K562 (cell line): ENCODE measurements at regions not wholly inside any gene's neighbourhood (a gene's known extent, or its start where the extent isn't known, plus 50 kb on each side); places are given as distances from the start of the nearest gene placed in this dataset.
A peak's percentile ranks its signal among the peaks of the same experiment; 100 is the strongest.

ENCODE experiments used
- C11orf30 ChIP-seq: fragments of 450-650 bp; IDR thresholded peaks from 2 replicates; pipeline ENCODE4 v1.6.1; 2016; ENCODE audit warnings: low read depth, mild to moderate bottlenecking
- CEBPB ChIP-seq: fragments of 450-650 bp; IDR thresholded peaks from 2 replicates; pipeline ENCODE4 v1.6.1; 2016; ENCODE audit warnings: missing genetic modification characterization, missing compliant biosample characterization
- CEBPG ChIP-seq, 3 experiments: fragments of 200-800 bp in 1 of 3; sonication (Bioruptor generic) in 1 of 3; sonication (generic) in 1 of 3; formaldehyde crosslinking in 1 of 3; IDR thresholded peaks in 2 of 3; conservative IDR thresholded peaks in 1 of 3; 2 replicates each; pipeline versions ENCODE4 v1.6.1 to v1.8.0; 2016 to 2022; ENCODE audit warnings: missing compliant biosample characterization in 2 of 3, missing genetic modification characterization in 2 of 3, mild to moderate bottlenecking in 1 of 3, missing genetic modification reagents in 1 of 3
- HNRNPH1 ChIP-seq: fragments of 200-400 bp; formaldehyde crosslinking; optimal IDR thresholded peaks from 2 replicates; pipeline ENCODE3; 2017; ENCODE audit warnings: low read depth, mild to moderate bottlenecking, low read length, moderate library complexity
- IRF2 ChIP-seq: sonication (generic); formaldehyde crosslinking; IDR thresholded peaks from 2 replicates; pipeline ENCODE4 v1.8.1; 2022; ENCODE audit warnings: mild to moderate bottlenecking, missing genetic modification reagents
- KLF13 ChIP-seq: fragments of 450-650 bp; IDR thresholded peaks from 2 replicates; pipeline ENCODE4 v1.6.1; 2016; ENCODE audit warnings: missing genetic modification characterization, low read depth, mild to moderate bottlenecking, missing compliant biosample characterization, moderate library complexity, borderline replicate concordance
- NR4A1 ChIP-seq, 2 experiments: fragments of 250-450 bp in 1 of 2; fragments of 450-650 bp in 1 of 2; sonication (Bioruptor Pico) in 1 of 2; IDR thresholded peaks; 2 replicates each; pipeline versions ENCODE4 v1.4.0 to v1.6.1; 2016 to 2020; ENCODE audit warnings: mild to moderate bottlenecking in 2 of 2, missing compliant biosample characterization in 1 of 2, missing genetic modification characterization in 1 of 2, moderate library complexity in 1 of 2
- POLR2H ChIP-seq: IDR thresholded peaks from 2 replicates; pipeline ENCODE4 v1.6.1; 2016; ENCODE audit warnings: missing genetic modification characterization, low read depth, mild to moderate bottlenecking, control low read depth, missing compliant biosample characterization, moderate library complexity
- RNF2 ChIP-seq: sonication (generic); IDR thresholded peaks from 2 replicates; pipeline ENCODE4 v1.6.1; 2016
- SMARCA5 ChIP-seq: fragments of 450-650 bp; IDR thresholded peaks from 2 replicates; pipeline ENCODE4 v1.6.1; 2016
- WHSC1 ChIP-seq: IDR thresholded peaks from one replicate; pipeline ENCODE4 v1.6.1; 2012; ENCODE audit warnings: low read length, control low read depth, inconsistent platforms
- YY1 ChIP-seq, 3 experiments: IDR thresholded peaks; 2 replicates each; pipeline ENCODE4 v1.6.1; 2011; ENCODE audit warnings: low read length in 2 of 3, mild to moderate bottlenecking in 2 of 3, moderate library complexity in 2 of 3, borderline replicate concordance in 1 of 3, control low read depth in 1 of 3, low read depth in 1 of 3; ENCODE audit not compliant: insufficient read depth in 3 of 3, insufficient replicate concordance in 2 of 3, control insufficient read depth in 1 of 3, insufficient read length in 1 of 3; ENCODE audit errors: extremely low read depth in 1 of 3
- ZNF175 ChIP-seq: fragments of 200-800 bp; sonication (Bioruptor generic); IDR thresholded peaks from 2 replicates; pipeline ENCODE4 v1.6.1; 2016; ENCODE audit warnings: low read depth, mild to moderate bottlenecking, missing genetic modification characterization, missing compliant biosample characterization
- ZNF778 ChIP-seq: fragments of 450-650 bp; formaldehyde crosslinking; IDR thresholded peaks from 2 replicates; pipeline ENCODE4 v1.4.0; 2020; ENCODE audit warnings: mild to moderate bottlenecking, moderate library complexity
- TF ChIP-seq, protein P1 (sequence below): fragments of 150-350 bp; IDR thresholded peaks from 2 replicates; pipeline ENCODE4 v1.6.1; 2014; ENCODE audit warnings: low read depth, mild to moderate bottlenecking, low read length, borderline replicate concordance
- TF ChIP-seq, protein P2 (sequence below): sonication (generic); formaldehyde crosslinking; IDR thresholded peaks from 2 replicates; pipeline ENCODE4 v1.9.0; 2022; ENCODE audit warnings: mild to moderate bottlenecking, missing genetic modification reagents
- TF ChIP-seq, protein P3 (sequence below), 2 experiments: fragments of 450-650 bp in 1 of 2; sonication (generic) in 1 of 2; formaldehyde crosslinking in 1 of 2; IDR thresholded peaks in 1 of 2; conservative IDR thresholded peaks in 1 of 2; 2 replicates each; pipeline versions ENCODE4 v1.6.1 to v1.8.1; 2016 to 2023; ENCODE audit warnings: mild to moderate bottlenecking in 2 of 2, moderate library complexity in 2 of 2, inconsistent platforms in 1 of 2, missing genetic modification reagents in 1 of 2

DNA sequence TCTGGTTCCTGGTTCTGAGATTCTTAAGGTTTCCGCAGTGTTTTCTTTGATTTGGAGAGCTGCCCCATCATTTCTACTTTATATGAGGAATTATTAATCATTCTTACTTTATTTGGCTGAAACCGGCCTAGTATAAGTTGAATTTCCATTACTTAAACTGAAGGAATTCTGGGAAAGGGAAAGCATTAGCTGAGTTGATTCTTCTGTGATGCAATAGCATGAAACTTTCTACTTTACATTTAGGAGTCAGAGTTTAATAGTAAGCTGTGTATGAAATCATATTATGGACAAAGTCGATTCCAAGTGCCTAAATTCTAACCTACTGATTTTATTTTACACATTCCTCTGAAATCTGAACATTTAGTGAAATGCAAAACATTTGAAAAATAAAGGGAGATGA, 1269.7 kb upstream of the ZEB2 start (continued):
- TF ChIP-seq, protein P1, sequence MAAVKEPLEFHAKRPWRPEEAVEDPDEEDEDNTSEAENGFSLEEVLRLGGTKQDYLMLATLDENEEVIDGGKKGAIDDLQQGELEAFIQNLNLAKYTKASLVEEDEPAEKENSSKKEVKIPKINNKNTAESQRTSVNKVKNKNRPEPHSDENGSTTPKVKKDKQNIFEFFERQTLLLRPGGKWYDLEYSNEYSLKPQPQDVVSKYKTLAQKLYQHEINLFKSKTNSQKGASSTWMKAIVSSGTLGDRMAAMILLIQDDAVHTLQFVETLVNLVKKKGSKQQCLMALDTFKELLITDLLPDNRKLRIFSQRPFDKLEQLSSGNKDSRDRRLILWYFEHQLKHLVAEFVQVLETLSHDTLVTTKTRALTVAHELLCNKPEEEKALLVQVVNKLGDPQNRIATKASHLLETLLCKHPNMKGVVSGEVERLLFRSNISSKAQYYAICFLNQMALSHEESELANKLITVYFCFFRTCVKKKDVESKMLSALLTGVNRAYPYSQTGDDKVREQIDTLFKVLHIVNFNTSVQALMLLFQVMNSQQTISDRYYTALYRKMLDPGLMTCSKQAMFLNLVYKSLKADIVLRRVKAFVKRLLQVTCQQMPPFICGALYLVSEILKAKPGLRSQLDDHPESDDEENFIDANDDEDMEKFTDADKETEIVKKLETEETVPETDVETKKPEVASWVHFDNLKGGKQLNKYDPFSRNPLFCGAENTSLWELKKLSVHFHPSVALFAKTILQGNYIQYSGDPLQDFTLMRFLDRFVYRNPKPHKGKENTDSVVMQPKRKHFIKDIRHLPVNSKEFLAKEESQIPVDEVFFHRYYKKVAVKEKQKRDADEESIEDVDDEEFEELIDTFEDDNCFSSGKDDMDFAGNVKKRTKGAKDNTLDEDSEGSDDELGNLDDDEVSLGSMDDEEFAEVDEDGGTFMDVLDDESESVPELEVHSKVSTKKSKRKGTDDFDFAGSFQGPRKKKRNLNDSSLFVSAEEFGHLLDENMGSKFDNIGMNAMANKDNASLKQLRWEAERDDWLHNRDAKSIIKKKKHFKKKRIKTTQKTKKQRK, result no peak
- TF ChIP-seq, protein P2, sequence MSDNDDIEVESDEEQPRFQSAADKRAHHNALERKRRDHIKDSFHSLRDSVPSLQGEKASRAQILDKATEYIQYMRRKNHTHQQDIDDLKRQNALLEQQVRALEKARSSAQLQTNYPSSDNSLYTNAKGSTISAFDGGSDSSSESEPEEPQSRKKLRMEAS (CRISPR knock-in tag), result no peak
- TF ChIP-seq RNF2 (no peak), KLF13 (tag) (no peak), WHSC1 (no peak), CEBPG (CRISPR knock-in tag; IDR thresholded peaks at IDR 0.05) (no peak), CEBPG (tag; conservative IDR thresholded peaks at IDR 0.05 in 1 of 2, IDR thresholded peaks at IDR 0.05 in 1 of 2) (peak; percentile 44 to 94; a peak in 3 of 4 replicates), ZNF175 (CRISPR knock-in tag) (peak; percentile 55; the same call in 1 of the 2 replicates), C11orf30 (no peak), SMARCA5 (no peak), ZNF778 (CRISPR knock-in tag) (no peak), NR4A1 (CRISPR knock-in tag; IDR thresholded peaks at IDR 0.05) (no peak), NR4A1 (tag; IDR thresholded peaks at IDR 0.05) (no peak), IRF2 (no peak), CEBPB (tag) (peak; percentile 37; the same call in 1 of the 2 replicates), POLR2H (tag) (0 out of 2 replicates have a peak, but pooled peaks have one; percentile 38), YY1 (IDR thresholded peaks at IDR 0.05; ENCODE audit: borderline replicate concordance in 1 of 3, control insufficient read depth in 1 of 3, extremely low read depth in 1 of 3, insufficient read depth in 3 of 3, insufficient read length in 1 of 3, insufficient replicate concordance in 2 of 3, low read depth in 1 of 3, low read length in 2 of 3) (no peak), HNRNPH1 (no peak)
- TF ChIP-seq, protein P3, sequence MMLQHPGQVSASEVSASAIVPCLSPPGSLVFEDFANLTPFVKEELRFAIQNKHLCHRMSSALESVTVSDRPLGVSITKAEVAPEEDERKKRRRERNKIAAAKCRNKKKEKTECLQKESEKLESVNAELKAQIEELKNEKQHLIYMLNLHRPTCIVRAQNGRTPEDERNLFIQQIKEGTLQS (IDR thresholded peaks at IDR 0.05), result peak; percentile 65
- TF ChIP-seq, protein P3 (CRISPR knock-in tag; conservative IDR thresholded peaks at IDR 0.05), result no peak
